Colonic mucosa (tissue), 4 donors: ENCODE measurements at regions not wholly inside any gene's neighbourhood (a gene's known extent, or its start where the extent isn't known, plus 50 kb on each side); places are given as distances from the start of the nearest gene placed in this dataset.

Experiments
- DNase-seq: peaks from one replicate; pipeline ENCODE4 v3.0.0-alpha.2; 2020
- H3K27ac ChIP-seq: fragments of 200-600 bp; one replicate; pipeline ENCODE4 v1.8.0; 2021
- H3K27me3 ChIP-seq: fragments of 200-600 bp; one replicate; pipeline ENCODE4 v1.8.0; 2021
- H3K36me3 ChIP-seq: fragments of 200-600 bp; one replicate; pipeline ENCODE4 v1.8.0; 2021
- H3K4me1 ChIP-seq: fragments of 200-600 bp; one replicate; pipeline ENCODE4 v1.8.0; 2021; ENCODE audit warnings: mild to moderate bottlenecking
- H3K4me3 ChIP-seq: fragments of 200-600 bp; one replicate; pipeline ENCODE4 v1.8.0; 2021
- H3K9ac ChIP-seq, 2 donors: one replicate each; pipeline ENCODE4 v1.7.0; 2013; ENCODE audit warnings: control low read depth in 2 of 2, low read depth in 2 of 2, low read length in 2 of 2
- H3K9me3 ChIP-seq: fragments of 200-600 bp; one replicate; pipeline ENCODE4 v1.8.0; 2021
- CTCF ChIP-seq: fragments of 200-600 bp; IDR thresholded peaks from one replicate; pipeline ENCODE4 v1.8.0; 2022; ENCODE audit warnings: antibody characterized with exemption, mild to moderate bottlenecking
- intact Hi-C: fragments of 100-400 bp; cut with DNase I; formaldehyde crosslinking; loops from one replicate; pipeline ENCODE4 v1.14.1; 2022
- donor health status: healthy.
- donor health status: DM: no; HTN: no; CAD: no.
- donor health status: DM: no; HTN: no; CAD: no.

GRCh38 chr2:238567996-238568395 is 141.3 kb downstream of the ASB1 start:
- Histone ChIP-seq H3K4me3 (no peak overlapping the region), H3K4me1 (no peaks in the 10 kb centered on the region), H3K27ac (no peak overlapping the region), H3K27me3 (no peaks in the 10 kb centered on the region), H3K9ac (no peak overlapping the region), H3K9me3 (no peaks in the 10 kb centered on the region), H3K36me3 (no peaks in the 10 kb centered on the region)
- intact Hi-C loops, result no loop called here
- TF ChIP-seq CTCF, result no peak
- DNase-seq, result no peak

GRCh38 chr2:238568455-238569440 is 142.0 kb downstream of the ASB1 start:
- DNase-seq, result no peak
- Histone ChIP-seq H3K4me3 (no peak overlapping the region), H3K9me3 (no peaks in the 10 kb centered on the region), H3K27ac (no peak overlapping the region), H3K4me1 (no peaks in the 10 kb centered on the region), H3K36me3 (no peaks in the 10 kb centered on the region), H3K9ac (no peak overlapping the region), H3K27me3 (no peaks in the 10 kb centered on the region)
- TF ChIP-seq CTCF, result no peak
- intact Hi-C loops, result no loop called here

- Histone ChIP-seq H3K9me3 (no peaks in the 10 kb centered on the region), H3K9ac (no peak overlapping the region), H3K4me1 (no peaks in the 10 kb centered on the region), H3K27me3 (no peaks in the 10 kb centered on the region), H3K36me3 (no peaks in the 10 kb centered on the region), H3K27ac (no peak overlapping the region), H3K4me3 (no peak overlapping the region)
- no peak for DNase-seq
- TF ChIP-seq CTCF, result no peak
- intact Hi-C loops, result loop anchor here (10.0 kb wide), 1 partner anchor 215 kb away; no protein-coding TSS in a partner anchor
These were observed 142.9 kb downstream of the ASB1 start for GRCh38 chr2:238569507-238570195.

GRCh38 chr2:238570391-238570790 is 143.7 kb downstream of the ASB1 start:
- Histone ChIP-seq H3K27ac (no peak overlapping the region), H3K27me3 (no peaks in the 10 kb centered on the region), H3K4me1 (no peaks in the 10 kb centered on the region), H3K9me3 (no peaks in the 10 kb centered on the region), H3K9ac (no peak overlapping the region), H3K36me3 (no peaks in the 10 kb centered on the region), H3K4me3 (no peak overlapping the region)
- intact Hi-C loops, result loop anchor here (10.0 kb wide), 1 partner anchor 216 kb away; no protein-coding TSS in a partner anchor
- DNase-seq, result no peak
- TF ChIP-seq CTCF, result no peak

GRCh38 chr2:238570926-238571325 is 144.2 kb downstream of the ASB1 start:
- Histone ChIP-seq H3K9me3 (no peaks in the 10 kb centered on the region), H3K9ac (no peak overlapping the region), H3K27me3 (no peaks in the 10 kb centered on the region), H3K36me3 (no peaks in the 10 kb centered on the region), H3K4me3 (no peak overlapping the region), H3K4me1 (no peaks in the 10 kb centered on the region), H3K27ac (no peak overlapping the region)
- DNase-seq, result no peak
- no peak for TF ChIP-seq CTCF
- intact Hi-C loops, result loop anchor here (10.0 kb wide), 1 partner anchor 216 kb away; no protein-coding TSS in a partner anchor
